GM18868 (cell line): ENCODE measurements at regions not wholly inside any gene's neighbourhood (a gene's known extent, or its start where the extent isn't known, plus 50 kb on each side); places are given as distances from the start of the nearest gene placed in this dataset.

ENCODE experiments used
- ATAC-seq: cut with Tn5 transposase; IDR thresholded peaks from one replicate; pipeline ENCODE4 v1.9.1; 2021; ENCODE audit warnings: mild to moderate bottlenecking, moderate library complexity; ENCODE audit not compliant: unreplicated experiment

GRCh38 chr7:22591271-22591670, 91.3 kb upstream of the STEAP1B start:
- no peak for ATAC-seq

- no peak for ATAC-seq
Observed at GRCh38 chr7:22589641-22590201, 89.7 kb upstream of the STEAP1B start.

- ATAC-seq = no peak
Observed at GRCh38 chr7:22588351-22588750, 88.4 kb upstream of the STEAP1B start.

- no peak for ATAC-seq
Observed at GRCh38 chr7:22587322-22587721, 87.3 kb upstream of the STEAP1B start.

GRCh38 chr7:22586786-22587140, 86.8 kb upstream of the STEAP1B start:
- ATAC-seq = no peak

- no peak for ATAC-seq
Observed at GRCh38 chr7:22586101-22586785, 86.3 kb upstream of the STEAP1B start.

GRCh38 chr7:22584179-22584578, 84.2 kb upstream of the STEAP1B start:
- ATAC-seq = peak; percentile 86

GRCh38 chr7:22582863-22583622, 83.1 kb upstream of the STEAP1B start:
- ATAC-seq = no peak

- no peak for ATAC-seq
Observed at GRCh38 chr7:22581099-22581498, 81.1 kb upstream of the STEAP1B start.

GRCh38 chr7:22579961-22580360, 80.0 kb upstream of the STEAP1B start:
- ATAC-seq = no peak

GRCh38 chr7:22578007-22578733, 78.2 kb upstream of the STEAP1B start:
- no peak for ATAC-seq

- no peak for ATAC-seq
Observed at GRCh38 chr7:22577470-22578001, 77.5 kb upstream of the STEAP1B start.

GRCh38 chr7:22576612-22577469, 76.9 kb upstream of the STEAP1B start:
- no peak for ATAC-seq

- ATAC-seq = no peak
Observed at GRCh38 chr7:22574754-22575520, 74.9 kb upstream of the STEAP1B start.

GRCh38 chr7:22572937-22573336, 72.9 kb upstream of the STEAP1B start:
- no peak for ATAC-seq

- no peak for ATAC-seq
Observed at GRCh38 chr7:22572292-22572691, 72.3 kb upstream of the STEAP1B start.

GRCh38 chr7:22571766-22572165, 71.8 kb upstream of the STEAP1B start:
- no peak for ATAC-seq

- ATAC-seq = peak; percentile 45
Observed at GRCh38 chr7:22569586-22570321, 69.8 kb upstream of the STEAP1B start.

- ATAC-seq = no peak
Observed at GRCh38 chr7:22566592-22566991, 66.6 kb upstream of the STEAP1B start.
